ENCODE measurements at regions not wholly inside any gene's neighbourhood (a gene's known extent, or its start where the extent isn't known, plus 50 kb on each side); places are given as distances from the start of the nearest gene placed in this dataset.

DNA sequence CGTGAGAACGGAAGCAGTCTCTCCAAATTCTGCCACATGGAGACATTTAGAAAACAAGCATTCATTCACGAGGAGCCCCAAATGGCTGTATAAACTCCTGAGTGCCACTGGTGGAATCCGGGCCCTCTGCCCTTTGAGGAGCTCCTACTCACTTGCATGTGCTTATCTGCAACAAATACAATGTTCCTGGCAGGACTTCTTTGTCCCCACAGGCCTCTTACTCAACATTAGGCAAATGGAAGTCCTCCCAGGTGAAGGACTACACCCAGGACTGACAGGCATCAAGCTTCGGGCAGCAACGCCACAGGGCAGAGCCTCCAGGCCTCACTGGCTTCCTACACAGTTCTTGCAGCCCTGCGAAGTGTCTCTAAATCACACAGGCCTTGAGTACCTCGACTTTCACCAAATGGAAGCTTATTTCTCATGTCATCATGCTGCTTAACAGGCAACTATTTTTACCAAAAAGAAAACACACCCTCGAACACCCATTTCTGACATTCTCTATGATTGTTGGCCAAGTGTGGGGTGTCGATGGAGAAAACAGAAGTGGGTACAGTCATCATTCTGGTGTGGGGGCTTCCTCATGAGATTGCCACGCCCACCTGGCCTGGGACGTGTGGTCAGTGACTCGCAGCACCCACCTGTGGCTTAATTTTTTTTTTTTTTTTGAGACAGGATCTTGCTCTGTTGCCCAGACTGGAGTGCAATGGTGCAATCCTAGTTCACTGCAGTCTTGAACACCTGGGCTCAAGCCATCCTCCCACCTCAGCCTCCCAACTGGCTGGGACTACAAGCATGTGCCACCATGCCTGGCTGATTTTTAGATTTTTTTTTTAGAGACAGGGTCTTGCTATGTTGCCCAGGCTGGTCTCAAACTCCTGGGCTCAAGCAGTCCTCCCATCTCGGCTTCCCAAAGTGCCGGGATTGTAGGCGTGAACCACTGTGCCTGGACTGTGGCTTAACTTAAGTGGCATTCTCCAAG, 186.8 kb upstream of the GLI2 start:
- DNase-seq (ENCODE audit: low read depth in 2 of 2) = no peak

DNA sequence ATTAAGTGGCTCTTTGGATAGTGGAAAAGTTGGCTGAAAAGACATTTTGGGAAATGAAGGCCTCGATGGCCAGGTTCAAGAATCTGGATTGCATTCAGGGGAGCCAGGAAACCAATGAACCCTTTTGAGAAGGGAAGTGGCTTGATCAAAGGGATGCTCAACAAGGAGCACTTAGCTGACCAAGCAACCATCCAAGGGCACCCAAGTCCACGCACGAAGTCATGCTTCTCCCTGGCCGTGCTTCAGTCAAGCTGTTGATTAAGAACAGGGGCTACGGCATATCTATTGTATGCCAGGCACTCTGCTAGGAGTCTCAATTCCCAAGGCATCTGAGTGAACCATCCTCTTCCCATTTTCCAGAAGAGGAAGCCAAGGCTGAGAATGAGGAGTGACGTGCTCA, 185.8 kb upstream of the GLI2 start:
- DNase-seq (ENCODE audit: low read depth in 2 of 2) = no peak

DNA sequence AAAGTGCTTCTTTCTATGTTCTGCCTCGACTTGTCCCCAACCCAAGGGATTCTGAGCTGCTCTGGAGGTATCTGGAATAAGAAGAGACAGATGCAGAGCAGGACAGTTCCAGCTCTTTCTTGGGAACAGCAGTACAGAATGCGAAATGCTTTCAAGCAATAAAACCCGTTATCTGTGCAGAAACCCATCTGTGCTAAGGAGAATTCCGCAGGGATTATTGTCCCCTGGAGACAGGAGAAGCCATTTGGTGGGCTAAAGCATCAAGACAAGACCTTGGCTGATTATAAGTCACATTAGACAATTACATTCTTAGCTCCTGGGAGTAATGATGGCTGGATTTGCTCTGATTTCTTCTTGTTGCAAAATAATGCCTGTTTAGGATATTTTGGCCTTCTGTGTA, 185.4 kb upstream of the GLI2 start:
- DNase-seq (ENCODE audit: low read depth in 2 of 2) = no peak

DNA sequence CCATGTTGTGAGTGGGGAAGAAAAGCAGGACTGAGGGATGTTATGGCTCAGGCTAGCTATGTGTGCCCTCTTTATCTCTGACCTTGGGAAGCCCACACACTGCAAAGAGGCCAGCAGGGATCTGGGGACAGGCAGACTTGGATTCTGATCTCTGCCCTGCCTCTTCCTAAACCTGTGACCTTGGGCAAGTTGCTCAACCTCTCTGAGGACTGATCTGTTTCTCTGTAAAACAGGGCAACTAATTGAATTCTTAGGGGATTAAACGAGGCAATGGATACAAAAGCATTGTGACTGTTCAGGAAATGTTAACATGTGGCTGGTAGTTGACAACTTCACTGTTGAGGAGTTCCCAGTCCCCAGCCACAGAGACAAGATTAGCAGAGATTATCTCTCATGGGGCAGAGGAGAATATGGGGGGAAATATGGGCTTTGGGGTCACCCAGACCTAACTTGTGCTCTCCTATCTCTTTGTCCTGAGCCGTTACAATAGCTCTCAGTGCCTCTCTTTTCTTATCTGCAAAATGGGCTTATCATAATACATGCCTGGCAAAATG, 184.7 kb upstream of the GLI2 start:
- DNase-seq (ENCODE audit: low read depth in 2 of 2) = no peak

DNA sequence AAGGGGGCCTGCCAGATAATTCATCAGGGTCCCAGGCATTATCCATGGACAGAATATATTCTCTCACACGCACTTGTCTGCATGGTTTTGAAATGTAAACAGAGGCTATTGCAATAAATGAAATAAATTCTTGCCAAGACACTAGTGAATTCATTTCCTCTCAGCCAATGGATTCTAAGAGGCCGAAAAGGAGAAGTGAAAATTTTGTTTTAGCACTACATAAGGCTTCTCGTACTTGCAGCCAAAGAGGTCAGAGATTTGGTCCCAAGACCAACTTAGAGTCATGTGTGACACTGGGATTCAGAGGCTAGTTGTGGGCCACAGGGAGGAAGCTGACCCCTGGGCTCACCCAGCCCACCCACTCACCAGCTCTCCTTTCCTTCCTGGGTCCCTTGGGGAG, 184.1 kb upstream of the GLI2 start:
- DNase-seq (ENCODE audit: low read depth in 2 of 2) = no peak

DNA sequence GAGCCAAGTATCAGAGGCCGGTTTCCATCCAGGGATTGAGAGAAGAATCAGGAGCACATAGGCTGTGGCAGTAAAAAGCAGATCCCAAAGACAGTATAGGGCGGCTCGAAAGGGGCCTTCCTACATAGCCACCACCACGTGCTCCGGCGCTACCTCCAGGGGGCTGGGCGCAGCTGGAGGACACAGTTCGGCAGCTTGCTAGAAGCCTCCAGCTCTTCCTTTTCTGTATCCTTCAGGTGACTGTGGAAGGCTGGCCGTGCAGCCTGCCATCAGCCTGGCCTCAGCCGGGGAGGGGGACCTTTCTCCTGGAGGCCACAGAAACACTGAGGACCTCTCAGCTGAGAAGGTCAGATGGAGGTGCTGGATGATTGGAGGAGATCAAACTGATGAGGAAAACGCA, 183.6 kb upstream of the GLI2 start:
- DNase-seq (ENCODE audit: low read depth in 2 of 2) = no peak

DNA sequence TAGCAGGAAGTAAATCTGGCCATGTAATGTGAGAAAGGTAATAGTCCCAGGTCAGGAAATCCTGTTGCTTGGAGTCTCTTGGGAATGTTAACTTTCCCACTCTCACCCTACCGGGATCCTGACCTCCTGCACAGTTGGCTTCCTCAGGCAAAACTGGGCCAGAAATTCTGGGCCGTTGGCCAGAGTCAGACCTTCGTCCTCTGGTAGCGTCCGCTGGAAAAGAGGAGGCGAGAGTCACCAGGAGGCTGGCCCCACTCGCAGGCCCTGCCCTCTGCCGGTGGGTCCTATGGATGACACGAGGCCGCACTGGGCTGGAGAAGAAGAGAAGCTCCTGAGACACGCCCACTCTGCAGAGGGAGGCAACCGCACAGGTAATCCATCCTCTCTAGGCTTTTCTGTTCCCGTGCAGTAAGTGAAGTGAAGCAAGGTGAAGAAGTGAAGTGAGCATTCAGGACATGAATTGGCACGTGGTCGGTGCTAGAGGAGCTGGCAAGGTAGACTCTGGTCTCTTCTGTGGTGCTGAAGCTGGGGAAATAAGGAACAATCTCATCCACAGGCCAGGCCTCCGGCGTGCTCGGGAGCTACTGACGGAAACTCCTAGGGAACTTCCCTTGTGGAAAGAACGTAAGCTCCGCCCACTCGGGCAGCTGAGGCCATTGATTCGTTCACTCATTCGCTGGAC, 182.7 kb upstream of the GLI2 start:
- no peak for DNase-seq (ENCODE audit: low read depth in 2 of 2)

DNA sequence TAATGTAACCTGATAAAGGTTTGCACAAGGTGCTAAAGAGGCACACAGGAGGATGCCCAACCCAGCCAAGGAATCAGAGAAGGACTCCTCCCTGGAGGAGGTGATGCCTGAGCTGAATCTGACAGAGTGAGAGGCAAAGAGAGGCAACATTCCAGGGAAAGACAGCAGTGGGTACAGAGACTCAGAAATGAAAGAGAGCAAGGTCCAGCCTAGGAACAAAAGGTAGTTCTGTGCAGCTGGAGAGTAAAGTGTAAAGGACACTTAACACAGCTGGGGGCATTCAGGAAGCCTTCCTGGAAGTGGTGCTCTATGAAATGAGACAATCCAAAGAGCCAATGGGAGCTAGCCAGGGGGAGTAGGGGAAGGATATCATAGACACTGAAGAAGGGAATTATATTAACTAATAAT, 181.0 kb upstream of the GLI2 start:
- no peak for DNase-seq (ENCODE audit: low read depth in 2 of 2)

DNA sequence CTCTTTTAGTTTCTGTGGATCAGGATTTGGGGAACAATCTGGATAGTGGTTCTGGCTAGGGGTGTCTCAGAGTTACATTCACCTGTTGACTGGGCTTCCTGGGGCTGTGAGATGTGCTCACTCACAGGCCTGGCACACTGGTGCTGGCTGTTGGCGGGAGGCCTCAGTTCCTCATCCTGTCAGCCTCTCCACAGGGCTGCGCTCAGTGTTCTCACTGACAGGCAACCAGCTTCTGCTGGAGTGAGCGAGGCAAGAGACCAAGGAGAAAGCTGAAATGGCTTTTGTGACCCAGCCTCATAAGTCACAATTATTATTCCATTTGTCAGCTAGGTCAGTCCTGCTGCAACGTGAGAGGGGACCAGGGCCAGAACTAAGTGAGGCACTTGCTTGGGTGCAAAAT, 180.6 kb upstream of the GLI2 start:
- DNase-seq (ENCODE audit: low read depth in 2 of 2) = no peak

DNA sequence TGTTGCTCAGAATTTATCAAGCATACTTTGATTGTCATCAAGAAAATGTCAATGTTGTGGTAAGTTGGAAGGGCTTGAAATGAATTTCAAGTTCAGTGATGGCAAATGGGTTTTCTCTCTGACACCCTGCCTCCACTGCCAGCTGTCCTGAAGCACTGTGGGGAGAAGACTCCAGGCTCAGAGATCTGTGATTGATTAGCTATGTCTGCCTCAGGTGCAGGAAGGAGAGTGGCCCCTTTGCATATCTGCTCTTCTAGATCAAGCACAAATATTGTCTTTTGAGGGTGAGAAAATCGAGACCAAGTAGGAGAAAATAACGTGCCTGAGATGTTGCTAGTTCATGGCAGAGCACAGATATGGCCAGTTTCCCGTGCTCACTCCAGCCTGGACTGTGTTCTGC, 178.8 kb upstream of the GLI2 start:
- DNase-seq (ENCODE audit: low read depth in 2 of 2) = no peak

DNA sequence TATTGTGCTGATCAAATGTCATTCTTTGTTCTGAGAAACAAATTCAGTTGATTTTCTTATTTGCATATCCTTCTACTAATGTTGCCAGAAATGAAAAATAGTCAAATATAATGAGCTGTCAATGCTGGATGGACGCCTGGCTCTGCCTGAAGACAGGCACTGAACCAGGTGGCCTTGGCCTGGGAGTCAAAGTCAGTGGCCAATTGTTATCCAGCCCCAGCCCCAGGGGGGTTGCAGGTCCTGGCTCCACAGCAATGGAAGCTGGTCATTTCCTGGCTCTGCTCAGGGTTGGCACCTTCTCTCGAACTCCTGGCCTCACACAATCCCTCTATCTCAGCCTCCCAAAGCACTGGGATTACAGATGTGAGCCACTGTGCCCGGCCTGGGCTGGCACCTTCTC, 176.8 kb upstream of the GLI2 start:
- no peak for DNase-seq (ENCODE audit: low read depth in 2 of 2)

DNA sequence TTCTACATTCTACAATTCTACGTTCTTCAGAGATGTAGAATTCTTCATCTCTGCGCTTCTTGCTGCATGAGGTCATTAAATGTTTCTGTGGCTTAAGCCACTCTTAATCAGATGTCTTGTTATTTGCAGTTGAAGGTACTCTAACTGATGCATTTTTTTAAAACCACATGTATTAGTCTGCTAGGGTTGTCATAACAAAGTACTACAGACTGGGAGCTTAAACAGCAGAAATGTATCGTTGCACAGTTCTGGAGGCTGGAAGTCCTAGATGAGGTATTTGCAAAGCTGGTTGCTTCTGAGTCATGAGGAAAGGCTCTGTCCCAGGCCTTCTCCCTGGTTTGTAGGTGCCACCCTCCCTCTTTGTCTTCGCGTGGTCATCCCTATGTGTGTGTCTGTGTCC, 176.3 kb upstream of the GLI2 start:
- no peak for DNase-seq (ENCODE audit: low read depth in 2 of 2)

DNA sequence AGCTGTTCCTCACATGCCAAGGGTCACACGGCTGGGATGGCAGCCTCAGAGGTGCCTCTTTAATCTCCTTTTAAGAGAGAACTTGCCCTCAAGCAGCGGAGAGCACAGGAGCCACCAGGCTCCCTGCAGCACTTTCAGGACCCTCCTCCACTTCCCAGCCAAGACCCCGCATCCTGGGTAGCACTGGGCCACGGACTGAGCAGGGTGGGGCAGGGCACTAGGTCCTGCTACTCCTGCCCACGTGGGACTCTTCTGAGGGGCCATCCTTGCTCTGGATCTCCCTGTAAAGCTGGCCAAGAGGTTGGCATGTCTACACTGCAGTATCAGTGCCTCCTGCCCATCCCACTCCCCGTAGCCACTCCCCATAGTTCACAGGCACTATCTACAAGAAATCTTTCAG, 175.3 kb upstream of the GLI2 start:
- no peak for DNase-seq (ENCODE audit: low read depth in 2 of 2)

DNA sequence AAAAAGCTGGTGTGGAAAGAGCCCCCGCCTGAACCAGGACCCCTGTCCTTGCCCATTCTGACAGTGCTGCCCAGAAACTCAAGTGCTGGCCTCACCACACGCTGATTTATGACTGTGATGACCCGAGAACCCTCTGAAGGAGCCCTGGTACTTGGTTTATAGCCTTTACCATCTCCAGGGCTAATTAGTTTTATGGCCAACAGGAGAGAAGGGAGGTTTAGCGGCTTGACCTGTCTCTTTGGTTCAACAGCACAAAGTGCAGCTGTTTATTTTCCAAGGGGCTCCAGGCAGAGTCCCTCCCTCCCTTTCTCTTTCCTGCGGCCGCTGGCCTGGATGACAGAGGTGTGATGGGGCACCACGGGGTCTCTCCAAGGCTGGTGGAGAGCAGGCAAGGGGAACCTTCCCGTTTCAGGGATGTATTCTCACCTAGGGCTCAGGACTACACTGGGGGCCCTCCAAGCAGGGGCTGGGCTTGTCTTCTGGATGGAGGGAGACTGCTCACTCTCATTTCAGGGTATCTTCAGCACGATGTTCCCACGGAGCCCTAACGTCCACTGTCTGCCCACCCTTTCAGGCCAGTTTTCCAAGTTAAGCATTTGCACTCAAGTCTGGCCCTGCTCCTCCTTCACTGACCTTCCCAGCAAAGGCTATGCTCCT, 174.2 kb upstream of the GLI2 start:
- DNase-seq (ENCODE audit: low read depth in 2 of 2) = no peak

DNA sequence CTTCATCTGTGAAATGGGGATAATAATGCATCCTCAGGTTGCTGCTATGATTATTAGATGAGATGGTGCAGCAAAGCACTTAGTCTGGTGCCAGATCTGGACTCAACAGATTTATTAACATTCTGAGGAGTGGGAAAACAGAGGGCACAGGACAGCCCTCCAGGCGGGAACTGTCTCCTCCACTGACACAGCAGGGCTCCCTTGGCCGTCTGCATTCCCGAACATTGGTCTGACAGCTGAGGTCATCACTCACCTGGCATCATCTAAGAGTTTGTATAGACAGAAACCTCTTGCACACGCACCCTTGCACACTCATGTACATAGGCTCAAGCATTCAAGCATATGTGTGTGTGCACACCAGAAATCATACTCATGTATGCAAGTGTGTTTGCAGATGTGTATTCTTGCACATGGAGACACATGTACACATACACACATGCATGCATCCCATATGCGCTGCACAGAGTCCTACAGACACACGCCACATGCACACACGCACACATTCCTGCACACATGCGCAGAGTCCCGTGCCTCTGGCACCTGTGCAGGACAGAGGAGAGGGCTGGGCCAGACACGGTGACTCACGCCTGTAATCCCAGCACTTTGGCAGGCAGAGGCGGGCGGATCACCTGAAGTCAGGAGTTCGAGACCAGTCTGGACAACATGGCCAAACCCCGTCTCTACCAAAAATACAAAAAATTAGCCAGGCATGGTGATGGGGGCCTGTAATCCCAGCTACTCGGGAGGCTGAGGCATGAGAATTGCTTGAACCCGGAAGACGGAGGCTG, 173.3 kb upstream of the GLI2 start:
- no peak for DNase-seq (ENCODE audit: low read depth in 2 of 2)

DNA sequence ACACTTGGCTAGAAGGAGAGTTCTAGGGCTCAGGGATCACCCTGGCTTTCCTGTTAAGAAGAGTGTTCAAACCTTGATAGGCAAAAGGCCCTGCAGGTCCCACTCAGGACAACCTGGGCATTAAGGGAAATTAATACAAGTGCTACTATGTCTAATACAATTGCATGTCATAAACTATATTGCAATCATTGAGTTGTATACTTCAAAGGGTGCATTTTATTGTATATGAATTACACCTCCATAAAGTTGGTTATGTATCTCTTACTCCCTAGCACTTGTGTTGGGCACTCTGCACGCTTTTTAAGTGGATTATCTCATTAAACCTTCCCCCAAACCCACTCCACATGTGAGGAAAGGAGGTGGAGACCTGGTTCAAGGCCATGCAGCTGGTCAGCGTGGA, 172.1 kb upstream of the GLI2 start:
- no peak for DNase-seq (ENCODE audit: low read depth in 2 of 2)

DNA sequence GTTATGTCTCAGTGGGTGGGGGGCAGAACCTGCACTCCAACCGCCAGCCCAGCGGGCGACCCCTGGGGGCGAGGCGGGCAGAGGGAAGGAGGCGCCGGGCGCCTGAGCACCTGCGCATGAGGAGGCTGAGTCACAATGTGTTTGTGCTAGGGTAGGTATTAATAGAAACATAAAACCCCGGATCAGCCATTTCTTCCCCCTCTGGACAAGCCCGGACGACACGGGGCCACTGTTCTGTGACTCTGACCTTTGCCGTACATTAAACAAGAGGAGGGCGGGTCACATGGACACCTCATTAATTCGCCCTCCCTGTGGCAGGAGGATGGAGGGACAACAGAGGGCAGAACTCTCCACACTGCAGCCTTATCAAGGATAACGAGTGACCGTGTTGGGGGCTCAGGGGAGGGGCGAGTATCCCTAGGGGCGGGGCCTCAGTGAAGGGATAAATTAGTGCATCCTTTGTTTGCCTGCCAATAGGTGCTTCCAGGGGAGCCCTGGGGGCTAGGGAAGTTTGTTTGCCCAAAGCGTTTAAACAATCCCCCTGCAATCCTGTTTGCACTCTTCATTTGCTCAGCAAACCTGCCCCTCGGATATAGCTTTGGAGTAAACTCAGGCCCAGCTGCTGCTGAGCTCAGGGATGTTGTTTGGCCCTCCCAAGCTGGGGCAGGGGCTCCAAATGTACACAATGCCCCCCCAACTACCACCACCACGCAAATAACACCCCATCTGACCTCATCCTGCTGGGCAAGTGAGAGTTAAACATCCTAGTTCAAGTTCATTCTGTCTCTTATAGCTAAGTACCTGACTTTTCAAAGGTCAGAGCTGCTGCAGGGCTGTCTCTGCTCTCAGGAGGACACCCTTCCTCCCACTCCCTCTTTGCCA, 171.2 kb upstream of the GLI2 start:
- DNase-seq (ENCODE audit: low read depth in 2 of 2) = no peak

DNA sequence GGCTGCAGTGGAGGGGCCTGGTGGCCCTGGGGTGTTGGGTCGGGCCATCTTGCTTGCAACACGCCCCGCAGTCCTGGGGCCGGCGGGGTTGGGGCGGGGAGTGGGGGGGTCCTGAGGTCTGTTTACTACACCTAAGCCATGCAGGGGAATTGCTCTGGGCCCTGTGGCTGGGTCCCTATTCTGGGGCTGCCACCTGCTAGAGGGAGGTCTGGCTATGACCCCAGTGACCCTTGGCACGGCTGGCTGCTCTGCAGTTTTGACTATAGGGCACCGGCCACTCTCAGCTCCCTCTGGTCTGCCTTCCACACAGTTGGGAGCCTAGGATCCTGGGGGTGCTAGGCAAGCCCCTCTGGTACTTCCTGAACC, 170.6 kb upstream of the GLI2 start:
- no peak for DNase-seq (ENCODE audit: low read depth in 2 of 2)

DNA sequence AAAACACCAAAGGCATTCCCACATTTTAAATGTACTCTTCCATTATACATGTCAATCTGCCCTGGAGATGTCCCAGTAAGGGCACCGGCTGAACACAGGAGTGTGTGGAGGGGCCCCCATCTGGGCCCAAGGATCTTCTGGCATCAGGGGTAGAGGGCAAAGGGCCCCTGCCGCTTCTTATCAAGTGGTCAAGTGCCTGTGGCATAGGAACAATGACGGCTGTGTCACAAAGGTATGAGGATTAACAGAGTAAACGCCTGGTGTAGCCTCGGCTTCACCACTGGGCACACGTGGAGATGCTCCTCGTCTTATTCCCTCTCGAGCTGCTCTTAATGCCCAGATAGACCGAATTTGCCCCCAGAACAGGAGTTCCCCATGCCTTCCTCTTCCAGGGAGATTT, 169.7 kb upstream of the GLI2 start:
- DNase-seq (ENCODE audit: low read depth in 2 of 2) = no peak

DNA sequence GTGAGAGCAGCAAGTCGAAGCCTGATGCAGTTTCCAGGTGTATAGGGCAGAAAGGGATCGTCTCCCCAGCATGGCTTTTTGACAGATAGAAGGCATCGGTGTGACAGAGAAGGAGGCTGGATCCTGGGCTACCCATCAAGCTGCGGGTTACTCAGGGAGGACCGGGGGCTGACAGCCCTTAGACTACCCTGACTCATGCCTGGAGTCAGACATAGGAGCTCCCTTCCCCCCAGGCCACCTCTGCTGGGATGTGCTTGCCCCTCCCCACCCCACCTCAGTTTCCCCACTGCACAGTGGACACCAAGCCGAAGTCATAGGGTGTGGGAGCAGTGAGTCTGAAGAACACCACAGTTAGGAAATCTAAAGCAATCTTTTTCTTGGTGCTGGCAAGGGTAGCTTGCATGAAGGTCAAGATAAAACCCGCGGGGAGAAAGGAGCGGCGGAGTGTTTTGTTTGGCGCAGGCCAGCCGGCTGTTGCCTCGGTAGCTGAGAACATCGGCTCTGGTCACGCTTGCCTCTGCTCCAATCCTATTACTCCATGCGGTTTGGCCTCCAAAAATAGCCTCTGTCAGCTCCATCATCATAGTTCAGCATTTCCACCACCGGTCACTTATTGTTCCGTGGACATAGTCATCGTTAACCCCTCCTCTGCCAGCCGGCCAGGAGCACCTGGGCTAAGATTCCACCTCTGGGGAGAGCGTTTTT, 169.2 kb upstream of the GLI2 start:
- no peak for DNase-seq (ENCODE audit: low read depth in 2 of 2)

Measured in stimulated activated CD4-positive, alpha-beta T cell treated with anti-CD3 and anti-CD28 coated beads, Interleukin-1b, Interleukin-23, amount 100 ng/mL, for 4 hours (primary cell).